Embryonic facial prominence (tissue), 1 donor: ENCODE measurements at regions not wholly inside any gene's neighbourhood (a gene's known extent, or its start where the extent isn't known, plus 50 kb on each side); places are given as distances from the start of the nearest gene placed in this dataset.

Experiments
- DNase-seq: peaks from one replicate; pipeline ENCODE4 v3.0.0-alpha.2; 2016; ENCODE audit errors: extremely low spot score

GRCh38 chr11:45436966-45437365, 150.8 kb upstream of the SYT13 start:
- no peak for DNase-seq

- no peak for DNase-seq
Measured at GRCh38 chr11:45436118-45436517, 150.0 kb upstream of the SYT13 start.

GRCh38 chr11:45435706-45436105, 149.6 kb upstream of the SYT13 start:
- DNase-seq, result no peak

DNA sequence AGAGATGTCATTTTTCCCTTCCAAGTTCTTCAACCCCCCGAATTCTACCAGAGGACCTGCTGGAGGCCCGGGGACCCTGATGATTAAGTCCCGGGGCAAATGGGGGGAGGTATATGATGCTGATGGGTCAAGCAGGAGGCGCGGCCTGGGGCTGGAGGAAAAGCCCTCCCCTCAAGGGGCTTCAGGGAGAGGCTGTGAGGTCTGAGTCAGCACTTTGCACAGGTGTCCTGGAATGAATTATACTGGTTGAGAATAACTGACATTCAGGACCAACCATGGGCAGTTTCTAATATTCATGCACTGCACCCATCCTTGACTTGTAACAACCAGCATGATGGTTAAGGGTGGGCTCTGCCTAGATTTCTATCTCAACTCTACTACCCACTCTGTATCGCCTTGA, 146.8 kb upstream of the SYT13 start:
- DNase-seq, result no peak

- no peak for DNase-seq
Measured at GRCh38 chr11:45432100-45432499, 146.0 kb upstream of the SYT13 start.

- no peak for DNase-seq
Measured at GRCh38 chr11:45431046-45432018, 145.2 kb upstream of the SYT13 start.

DNA sequence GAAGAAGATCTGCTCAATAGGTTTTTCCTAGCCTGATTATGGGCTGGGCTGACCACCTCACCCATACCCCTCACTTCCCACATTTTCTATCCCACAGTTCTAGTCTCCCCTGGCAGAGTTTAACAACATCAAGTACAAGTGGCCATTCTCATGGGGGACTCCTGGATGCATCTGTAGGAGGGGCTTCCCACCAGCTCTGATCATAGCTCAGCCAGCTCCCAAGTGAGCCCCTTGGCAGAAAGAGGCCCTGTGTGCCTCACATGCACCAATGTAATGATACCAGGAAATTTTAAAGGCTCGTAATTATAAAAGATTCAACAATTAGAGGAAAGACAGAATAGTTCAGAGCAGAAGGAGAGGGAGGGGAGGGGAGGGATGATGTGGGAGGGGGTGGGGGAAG, 144.2 kb upstream of the SYT13 start:
- DNase-seq, result no peak

DNA sequence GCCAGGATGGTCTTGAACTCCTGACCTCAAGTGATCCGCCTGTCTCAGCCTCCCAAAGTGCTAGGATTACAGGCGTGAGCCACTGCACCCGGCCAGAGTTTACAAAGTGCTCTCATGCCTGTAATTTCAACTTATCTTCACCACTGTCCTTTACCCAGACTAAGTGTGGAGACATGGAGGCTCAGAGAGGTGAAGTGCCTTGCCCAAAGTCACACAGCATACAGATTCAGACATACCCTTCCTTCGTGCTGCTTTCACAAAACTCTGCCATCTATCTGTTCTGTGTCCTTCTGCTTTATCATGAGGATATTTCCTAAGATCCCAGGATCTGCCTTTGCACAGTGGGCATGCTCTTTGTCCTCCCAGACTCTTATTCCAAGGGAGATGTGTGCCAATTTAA, 143.6 kb upstream of the SYT13 start:
- DNase-seq, result no peak

DNA sequence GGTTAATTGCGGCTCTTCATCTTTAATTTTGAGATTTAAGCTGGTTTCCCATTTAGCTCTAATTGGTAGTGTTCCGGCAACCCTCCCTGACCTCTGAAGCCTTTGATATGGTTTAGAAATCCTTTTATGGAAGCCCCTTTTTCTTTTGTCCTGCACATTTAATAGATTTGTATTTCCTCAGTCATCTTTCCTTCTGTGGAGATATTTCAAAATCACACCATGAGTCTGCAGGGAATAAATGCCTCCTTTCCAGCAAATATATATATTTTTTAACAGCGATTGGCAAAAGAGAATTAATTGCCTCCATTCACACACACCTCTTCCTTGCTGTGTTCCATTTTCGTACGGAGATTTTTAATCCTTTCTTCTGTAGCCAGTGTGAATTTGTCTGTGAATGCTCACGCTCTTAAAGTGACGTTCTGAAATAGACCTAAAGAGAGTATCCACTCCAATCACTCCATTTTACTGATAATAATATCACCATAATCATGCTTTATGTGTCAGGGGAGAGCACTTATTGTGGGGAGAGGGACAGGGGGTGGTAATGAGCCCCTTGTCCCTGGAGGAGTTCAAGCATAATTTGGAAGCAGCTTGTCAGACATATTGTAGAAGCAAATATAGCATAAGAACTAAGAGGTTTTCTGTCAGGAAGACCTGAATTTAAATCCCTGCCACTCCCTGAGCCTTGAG, 142.5 kb upstream of the SYT13 start:
- DNase-seq, result no peak

- no peak for DNase-seq
Measured at GRCh38 chr11:45428116-45428515, 142.0 kb upstream of the SYT13 start.

DNA sequence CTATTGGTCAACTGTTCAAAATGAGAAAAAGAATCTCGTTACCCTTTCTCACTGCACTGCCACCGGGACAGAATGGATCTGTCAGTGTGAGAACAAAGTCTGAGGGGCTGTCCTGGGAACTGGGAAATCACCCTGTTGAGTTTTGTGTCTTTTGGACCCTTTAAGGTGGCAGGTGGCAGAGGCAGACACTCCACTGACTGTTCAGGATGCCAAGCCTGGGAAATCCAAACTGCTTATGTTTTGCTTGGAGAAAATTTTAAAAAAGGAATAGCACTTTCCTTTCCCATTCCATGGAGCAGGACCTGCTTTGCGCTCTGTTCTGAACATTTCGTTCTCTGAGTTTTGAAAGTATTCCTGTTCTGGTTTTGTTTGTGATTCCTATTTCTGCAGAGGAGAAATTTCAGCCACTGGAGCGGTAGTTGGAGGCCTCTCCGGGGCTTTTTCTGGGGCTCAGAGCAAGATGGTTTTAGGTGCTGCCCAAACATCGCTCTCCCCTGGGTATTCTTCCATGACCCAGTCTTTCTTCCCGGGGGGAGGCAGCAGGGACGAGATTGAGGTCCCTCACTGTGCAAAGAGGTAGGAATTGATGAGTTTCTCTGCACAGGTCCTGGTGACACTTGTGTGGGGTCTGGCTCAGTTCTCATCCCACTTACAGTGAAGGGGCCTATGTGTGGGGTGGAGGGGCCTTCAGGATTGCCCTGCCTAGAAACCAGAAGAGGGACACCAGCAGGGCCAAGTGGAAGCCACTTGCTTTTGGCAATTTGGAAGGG, 138.5 kb upstream of the SYT13 start:
- no peak for DNase-seq

DNA sequence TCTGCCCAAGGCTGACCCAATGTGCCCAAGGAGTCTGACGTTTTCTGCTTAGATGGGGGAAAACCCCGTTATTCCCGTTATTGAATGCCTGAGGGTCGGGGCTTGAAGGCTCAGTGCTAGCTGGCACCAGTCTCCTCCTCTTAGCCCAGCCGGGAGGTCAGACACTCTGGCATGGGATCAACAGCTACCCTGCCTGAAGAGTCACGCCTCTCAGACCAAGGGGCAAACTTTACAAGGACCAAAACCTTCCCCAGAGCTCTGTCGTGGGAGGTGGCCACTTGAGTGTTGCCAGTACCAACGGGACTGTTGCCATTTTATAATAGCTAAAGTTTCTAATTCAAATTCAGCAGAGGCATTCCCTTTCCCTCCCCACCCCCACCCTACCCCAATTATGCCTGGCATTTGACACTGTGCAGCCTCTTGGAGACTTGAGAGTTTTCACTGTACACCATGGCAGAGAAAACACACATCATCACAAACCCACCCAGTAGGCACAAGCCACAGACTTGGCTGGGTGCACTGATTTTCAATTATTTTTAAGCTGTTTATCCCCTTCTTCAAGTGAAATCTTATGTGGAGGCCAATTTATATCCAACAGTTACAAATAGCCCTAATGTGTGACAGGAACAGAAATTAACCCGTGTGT, 137.5 kb upstream of the SYT13 start:
- DNase-seq, result no peak

- no peak for DNase-seq
Measured at GRCh38 chr11:45423036-45423435, 136.9 kb upstream of the SYT13 start.

GRCh38 chr11:45414088-45414487, 127.9 kb upstream of the SYT13 start:
- DNase-seq, result no peak

- no peak for DNase-seq
Measured at GRCh38 chr11:45413156-45413858, 127.2 kb upstream of the SYT13 start.

DNA sequence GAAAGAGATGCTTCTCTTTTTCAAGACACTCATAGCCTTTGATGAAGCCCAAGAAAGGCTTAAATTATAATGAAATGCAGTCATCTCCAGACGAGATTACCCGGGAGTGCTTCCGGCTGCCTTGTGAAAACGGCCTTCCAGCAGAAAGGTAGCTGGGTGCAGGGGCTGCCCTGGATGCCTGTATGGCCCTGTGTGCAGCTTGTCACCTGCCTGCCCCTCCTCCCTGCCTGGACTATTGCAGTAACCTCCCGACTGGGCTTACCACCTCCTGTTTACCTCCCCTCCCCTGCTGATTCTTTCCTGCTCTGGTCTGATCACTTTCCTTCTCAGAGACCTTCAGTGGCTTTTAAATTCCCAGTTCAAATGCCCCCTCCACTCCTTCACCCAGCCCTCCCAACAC, 126.4 kb upstream of the SYT13 start:
- DNase-seq, result no peak

DNA sequence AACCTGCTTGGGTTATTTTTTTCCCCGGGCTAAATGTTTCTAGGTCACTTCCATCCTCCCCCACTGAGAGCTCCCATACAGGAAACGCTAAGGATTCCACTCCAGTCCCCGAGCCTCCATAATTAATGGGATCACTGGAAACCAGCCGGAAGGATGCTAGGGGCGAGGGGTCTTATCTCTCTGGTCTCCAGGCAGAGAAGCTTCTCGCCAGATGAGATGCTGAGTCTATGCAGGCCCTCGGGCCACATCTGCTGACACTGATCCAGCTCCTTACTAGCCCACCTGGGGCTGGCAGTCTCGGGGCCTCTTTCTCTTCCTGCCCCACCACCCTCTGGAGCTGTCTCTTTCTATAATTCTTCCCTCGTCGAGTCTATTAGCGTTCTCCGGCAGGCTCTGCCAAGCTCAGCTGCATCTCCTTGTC, 125.9 kb upstream of the SYT13 start:
- no peak for DNase-seq

DNA sequence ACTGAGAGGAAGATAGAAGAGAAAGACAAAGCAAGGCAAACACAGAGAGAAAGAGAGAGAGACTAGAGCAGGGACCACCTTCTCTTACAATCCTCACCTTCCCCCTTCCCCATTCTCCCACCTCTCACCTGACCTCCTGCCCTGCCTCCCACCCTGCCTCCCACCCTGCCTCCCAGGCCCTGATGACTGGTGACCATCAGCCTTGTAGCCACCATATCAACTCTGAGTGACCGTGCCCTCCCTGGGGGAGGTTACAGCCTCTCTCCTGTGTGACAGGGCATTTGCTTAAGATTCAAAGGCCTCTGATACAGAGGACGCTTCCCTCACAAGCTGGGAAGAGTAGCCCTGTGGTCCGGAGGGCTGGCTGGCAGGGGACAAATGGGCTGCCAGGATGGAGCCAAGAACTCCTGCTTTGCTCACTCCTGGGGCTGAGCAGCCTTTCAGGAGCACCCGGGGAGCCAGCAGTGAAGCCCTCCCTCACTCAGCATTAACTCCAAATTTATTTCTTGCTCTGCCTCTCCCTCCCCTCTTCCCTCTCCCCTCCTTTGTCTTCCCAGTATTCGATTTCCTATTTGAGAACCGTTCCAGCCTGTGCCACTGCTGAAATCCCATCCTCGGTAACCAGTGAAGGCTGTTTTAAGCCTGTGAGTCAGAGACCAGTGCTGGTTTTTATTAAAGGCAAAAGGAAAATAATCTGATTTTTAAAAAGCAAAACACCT, 125.2 kb upstream of the SYT13 start:
- DNase-seq, result peak; percentile 16

DNA sequence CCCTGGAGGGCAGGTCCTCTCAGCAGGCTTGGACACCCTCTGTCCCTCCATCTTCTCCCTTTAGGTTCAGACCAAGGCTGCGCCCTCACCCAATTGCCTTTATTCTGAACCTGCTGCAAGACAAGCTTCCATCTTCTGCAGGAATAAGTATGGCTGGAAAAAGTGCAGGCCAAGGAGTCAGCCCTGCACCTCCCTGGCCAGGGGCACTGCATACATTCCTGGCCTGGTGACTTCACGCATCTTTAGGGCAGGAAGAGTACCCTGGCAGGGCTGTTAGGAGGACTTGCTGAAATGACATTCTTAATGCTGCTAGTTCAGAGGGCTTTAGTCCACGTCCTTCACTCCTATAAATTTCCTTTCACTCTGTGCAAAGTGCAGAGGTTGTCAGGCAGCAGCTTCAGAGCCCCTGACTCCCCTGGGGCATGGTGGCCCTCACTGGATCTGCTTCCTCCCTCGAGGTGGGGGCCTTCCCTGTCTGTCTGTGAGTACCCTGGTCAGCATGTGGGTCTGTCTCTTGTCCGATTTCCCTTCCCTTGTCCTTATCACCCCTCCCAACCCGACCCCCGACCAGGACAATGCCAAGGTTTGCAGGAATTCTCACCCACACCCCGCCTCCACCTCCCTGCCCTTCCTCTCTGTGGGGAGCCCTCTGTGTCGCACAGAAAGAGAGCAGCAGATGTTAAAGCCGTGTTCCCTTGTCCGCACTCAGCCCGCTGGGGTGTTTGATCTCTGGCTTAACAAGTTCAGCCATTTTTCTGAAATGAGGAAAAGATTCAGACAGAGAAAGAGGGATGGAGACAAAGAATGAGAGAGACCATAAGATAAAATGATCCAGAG, 124.5 kb upstream of the SYT13 start:
- DNase-seq, result no peak

DNA sequence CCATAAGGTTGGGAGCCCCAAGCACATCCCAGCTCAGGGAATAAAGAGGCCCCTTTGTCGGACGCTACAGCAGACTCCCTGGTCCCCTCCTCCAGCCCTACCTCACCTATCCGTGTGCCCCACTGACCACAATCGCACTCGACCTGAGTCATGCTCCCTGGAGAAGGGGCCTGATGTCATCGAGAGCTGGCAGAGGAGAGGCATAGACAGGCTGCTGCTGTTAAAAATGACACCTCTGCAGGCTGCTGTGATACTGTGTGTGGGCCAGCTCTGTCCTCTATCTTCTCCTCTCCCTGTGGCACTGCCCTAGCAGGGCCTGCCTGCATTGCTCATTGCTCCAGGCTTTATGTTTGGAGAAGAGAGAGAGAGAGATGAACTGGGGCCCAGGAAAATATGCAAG, 123.4 kb upstream of the SYT13 start:
- no peak for DNase-seq
